Esophagus mucosa (tissue), 1 donor: ENCODE measurements at regions not wholly inside any gene's neighbourhood (a gene's known extent, or its start where the extent isn't known, plus 50 kb on each side); places are given as distances from the start of the nearest gene placed in this dataset.
A peak's percentile ranks its signal among the peaks of the same experiment; 100 is the strongest.
"Not testable (repeated sequence)": the region's sequence is repeated elsewhere in the genome, so short reads cannot be mapped to it uniquely, and the experiment has no call there.

Experiments
- ATAC-seq: fragments of 200-7000 bp; cut with Tn5 transposase; one replicate; pipeline ENCODE4 v1.9.1; 2020
- donor health status: DM: yes; HTN: yes; CAD: no.

DNA sequence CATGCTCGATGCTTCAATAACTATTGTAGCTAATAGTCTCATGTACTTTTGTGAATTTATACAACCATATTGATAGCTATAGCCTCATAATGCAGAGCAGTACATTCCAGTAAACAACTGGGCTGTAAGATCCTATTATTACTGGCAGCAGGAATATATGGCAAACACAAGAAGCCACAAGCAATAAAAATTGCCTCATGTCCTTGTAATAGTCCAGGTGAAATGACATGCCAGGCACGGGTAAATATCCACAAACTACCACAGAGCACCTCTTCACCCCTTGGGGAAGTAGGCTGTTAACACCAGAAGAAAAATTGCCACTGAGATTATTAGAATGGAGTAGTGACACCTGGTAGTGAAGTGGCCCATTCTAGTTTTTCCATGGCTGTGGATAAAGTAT is 158.3 kb downstream of the MTX2 start:
- no peak for ATAC-seq

DNA sequence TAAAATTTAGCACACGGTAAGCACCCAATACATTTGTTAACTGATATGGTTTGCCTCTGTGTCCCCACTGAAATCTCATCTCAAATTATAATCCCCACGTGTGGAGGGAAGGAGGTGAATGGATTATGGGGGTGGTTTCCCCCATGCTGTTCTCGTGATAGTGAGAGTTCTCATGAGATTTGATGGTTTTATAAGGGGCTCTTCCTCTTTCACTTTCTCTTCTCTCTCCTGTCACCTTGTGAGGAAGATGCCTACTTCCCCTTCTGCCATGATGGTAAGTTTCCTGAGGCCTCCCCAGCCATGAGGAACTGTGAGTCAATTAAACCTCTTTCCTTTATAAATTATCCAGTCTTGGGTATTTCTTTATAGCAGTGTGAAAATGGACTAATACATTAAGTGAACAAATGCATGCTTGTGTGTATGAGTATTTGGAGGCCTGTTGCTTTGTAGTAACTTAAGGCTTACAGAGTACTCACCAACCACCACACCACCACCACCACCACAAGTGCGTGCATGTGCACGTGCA is 159.8 kb downstream of the MTX2 start:
- ATAC-seq = not testable (repeated sequence)

DNA sequence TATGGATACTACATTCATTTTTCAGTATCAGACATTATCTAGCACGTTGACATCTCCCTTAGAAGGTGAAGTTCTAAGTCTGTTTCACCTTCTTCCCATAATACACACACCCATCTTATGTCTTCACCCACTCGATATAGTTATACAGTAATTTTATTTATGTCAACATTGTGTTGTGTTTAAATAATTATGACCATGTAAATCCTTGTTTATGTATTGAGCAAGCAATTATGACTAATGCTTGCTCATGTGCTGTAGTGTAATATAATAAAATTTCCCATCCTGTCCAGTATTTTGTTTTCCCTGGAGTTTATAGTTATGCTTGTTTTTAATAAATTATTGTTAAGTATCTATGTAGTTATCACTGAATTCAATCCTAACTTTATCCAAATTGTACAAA is 163.2 kb downstream of the MTX2 start:
- no peak for ATAC-seq

DNA sequence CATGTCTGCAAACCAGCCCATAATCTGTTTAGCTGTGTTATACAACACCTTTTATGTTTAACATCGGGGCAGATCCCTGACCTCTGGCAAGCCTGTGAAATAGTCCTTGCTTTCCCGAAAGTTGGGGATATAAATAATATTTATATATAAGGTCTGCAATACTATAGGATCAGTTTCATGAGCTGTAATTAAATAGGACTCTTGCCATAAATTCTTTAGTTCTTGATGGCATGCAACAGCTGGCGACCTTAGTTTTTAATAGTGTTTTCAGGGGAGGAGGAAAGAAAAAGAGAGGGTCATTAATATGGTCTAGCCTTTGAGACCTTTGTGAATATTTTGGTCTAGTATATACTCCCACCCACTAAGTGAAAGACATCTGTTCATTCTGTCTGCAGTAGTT is 166.5 kb downstream of the MTX2 start:
- no peak for ATAC-seq

DNA sequence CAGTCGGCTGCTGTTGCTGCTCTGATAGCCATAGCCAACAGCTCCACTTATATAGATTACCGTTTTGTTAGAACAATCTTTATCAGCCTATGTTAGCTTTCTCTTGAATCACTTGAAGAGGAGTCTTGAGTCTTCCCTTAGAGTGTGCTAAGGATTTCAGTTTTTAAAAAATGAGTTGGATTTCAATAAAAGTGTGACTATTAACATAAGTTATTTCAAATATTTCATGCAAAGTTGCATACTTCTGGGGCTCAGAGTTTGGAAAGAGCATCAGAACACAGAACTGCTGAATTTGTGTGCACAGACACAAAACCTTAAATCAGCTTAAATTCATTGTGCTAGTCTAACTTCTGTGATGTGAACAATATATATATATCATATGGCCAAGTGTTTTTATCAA is 174.7 kb downstream of the MTX2 start:
- ATAC-seq = no peak

DNA sequence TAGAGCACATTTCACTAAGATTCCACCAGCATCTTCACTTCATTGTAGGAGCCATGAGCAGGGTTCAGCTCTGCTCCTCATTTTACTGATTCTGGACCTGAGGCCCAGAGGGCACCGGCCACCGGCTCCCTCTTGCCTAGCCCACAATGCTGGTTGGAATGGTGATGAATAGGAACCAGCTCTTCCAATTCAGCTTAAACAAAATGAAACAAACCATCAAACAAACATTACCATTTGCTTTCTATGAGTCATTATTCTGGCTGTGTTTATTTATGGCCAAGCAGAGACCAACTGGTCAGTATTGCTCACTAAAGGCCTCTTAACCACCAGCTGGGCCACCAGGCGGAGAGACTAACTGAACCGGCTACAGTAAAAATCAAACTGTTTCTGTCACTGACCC is 176.7 kb downstream of the MTX2 start:
- ATAC-seq = no peak

DNA sequence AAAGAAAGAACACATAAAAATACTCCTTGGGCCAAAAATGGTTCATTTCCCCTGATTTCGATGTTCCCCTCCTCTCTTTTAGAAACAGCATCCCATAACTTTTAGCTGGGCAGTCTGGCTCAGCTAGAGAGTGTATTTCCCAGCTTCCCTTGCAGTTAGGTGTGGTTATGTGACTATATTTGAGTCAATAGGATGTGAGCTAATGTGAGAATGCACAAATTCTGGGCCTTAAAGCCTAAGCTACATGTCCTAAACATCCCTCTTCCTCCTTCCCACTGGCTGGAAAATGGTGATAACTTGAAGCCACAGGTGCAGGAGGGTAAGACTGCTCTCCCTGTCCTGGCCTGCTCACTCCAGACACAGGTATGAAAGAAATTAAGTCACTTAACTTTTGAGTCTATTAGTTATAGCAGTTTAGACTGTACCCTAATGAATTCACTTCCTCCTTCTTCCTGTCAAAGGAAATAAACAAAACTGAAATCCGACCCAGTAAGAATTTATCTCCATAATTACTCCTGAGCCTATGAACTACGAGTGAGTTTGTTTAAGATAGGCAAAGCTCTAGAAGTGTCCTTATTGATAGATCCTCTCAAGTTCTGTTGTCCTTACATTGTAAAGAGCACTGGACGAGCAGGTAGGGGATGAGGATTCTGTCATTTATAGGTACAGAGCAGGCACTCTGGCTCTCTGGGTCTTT is 177.6 kb downstream of the MTX2 start:
- ATAC-seq = no peak

DNA sequence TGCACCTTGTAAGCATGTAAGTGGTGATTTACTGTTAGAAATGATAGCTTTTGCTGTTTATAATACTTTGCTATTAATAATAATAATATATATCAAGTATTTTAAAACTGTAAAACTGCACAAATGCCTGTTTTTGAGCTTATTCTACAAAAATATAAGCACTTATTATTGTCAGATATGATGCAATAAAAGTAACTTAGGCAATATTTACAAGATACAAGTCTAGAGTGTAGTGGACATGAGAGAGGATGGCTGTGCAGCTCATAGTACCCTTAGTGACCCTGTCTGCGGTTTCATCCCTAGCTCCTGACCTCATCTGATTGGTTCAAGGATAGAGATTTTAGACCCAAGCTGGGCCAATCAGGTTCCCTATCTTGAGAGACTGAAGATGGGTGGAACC is 178.4 kb downstream of the MTX2 start:
- no peak for ATAC-seq

DNA sequence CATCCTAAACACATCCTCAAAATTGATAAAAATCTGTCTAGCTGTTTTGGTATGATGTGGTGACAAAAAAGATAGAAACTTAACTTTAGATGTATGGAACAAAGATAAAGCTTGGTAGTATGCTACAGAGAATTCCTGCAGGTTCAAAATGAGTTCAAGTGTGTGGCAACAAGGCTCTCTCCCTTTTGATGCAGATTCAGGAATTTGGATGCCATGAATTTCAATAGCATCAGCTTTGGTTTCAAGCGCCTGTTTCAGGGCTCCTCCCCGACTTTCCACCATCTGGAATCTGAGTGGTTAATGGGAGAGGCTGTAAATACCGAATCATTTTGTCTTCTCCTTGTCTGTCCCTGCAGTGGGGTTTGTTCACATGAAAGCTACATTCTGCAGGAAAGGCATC is 180.6 kb downstream of the MTX2 start:
- no peak for ATAC-seq

DNA sequence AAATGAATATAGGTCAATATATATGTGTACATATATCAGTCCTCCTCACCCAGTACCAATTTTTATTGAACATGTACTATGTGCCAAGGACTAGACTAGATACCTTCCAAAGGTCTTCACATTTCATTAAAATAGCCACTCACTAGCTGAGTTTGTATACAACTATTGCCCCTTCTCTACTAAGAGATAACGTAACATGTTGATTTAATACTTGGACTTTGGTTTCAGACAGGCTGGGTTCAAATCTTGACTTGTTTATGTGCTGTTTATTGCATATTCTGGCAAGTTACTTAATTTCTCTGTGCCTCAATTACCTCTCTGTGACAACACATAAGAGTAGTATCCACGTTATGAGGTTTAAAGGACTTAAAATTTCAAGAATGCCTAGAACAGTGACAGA is 184.5 kb downstream of the MTX2 start:
- no peak for ATAC-seq

DNA sequence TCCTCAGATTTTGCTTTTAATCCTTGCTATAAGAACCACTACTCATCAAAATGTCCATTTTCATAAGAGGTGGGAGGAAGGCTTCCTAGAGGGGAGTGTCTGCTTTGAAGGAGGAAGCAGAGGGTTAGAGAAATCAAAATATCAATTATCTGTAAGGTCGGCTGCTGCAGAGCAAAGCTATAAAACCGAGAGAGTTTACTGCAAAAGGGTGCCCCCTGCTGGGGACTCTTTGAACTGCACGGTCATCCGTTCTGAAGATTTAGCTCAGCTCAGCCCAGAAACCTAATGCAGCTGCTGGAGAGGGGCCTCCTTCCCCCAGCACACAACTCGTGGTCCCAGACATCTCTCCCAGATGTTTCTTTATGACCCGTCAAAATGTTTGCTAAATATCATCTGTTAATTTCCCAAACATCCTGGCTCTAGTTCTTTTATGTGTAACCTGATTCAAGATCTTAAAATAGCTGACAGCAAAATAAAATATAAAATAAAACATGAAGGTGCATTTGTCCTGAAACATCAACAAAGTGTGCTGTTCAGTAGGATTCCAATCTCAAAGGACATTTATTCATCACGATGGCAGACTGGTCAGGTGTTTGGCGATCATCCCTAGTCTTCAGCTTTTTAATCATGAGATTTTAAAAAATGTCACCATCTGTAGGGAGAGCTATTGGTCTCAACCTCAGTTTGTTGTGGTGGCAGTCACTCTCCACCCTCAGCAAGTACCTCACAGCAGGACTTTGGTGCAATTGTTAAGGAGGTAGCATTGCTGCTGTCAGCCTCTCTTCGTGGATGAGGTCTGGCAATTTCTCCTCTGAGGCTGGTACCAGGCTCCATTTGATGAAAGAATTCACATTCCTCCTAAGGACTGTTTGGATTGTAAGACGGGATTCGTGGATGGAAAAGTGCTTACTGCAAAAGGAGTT is 185.9 kb downstream of the MTX2 start:
- peak; percentile 72 for ATAC-seq

DNA sequence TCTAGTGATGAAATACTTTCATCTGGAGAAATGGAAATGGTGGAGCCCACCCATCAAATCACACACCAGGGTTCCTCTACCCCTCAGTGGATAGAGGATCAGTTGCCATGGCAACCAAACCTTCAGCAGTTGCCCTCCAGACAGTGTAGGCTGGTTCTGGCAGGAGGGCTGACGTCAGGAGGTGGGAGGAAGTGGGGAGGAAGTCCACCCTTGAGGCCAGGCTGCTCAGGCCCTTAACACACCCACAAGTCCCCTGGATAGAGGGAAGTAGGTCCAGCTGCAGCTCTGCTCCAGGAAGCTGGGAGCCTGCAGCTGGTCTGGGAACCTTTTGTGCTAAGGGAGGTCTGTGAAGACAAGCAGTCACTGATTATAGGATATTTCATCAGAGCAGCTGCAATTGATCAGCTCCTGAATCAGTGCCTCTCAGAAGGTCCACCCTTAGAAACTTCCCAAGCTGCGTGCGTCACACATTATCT is 186.6 kb downstream of the MTX2 start:
- ATAC-seq = peak; percentile 29

DNA sequence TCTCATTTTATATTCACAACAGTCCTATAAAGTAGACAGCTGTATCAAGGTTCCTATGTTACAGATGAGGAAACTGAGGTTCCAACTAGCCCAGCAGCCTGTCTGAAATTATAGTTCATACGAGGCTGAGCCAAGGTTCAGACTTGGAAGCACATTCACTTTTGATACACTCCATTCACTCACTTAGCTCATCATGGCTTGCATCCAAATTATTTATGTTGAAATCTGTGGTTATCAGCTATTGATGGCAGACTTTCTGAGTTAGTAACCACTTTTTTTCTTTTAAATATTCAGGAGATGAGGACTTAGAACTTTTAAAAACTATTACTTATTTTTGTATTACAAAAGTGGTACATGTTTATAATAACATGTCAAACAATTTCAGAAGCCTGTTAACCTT is 188.2 kb downstream of the MTX2 start:
- ATAC-seq = no peak

DNA sequence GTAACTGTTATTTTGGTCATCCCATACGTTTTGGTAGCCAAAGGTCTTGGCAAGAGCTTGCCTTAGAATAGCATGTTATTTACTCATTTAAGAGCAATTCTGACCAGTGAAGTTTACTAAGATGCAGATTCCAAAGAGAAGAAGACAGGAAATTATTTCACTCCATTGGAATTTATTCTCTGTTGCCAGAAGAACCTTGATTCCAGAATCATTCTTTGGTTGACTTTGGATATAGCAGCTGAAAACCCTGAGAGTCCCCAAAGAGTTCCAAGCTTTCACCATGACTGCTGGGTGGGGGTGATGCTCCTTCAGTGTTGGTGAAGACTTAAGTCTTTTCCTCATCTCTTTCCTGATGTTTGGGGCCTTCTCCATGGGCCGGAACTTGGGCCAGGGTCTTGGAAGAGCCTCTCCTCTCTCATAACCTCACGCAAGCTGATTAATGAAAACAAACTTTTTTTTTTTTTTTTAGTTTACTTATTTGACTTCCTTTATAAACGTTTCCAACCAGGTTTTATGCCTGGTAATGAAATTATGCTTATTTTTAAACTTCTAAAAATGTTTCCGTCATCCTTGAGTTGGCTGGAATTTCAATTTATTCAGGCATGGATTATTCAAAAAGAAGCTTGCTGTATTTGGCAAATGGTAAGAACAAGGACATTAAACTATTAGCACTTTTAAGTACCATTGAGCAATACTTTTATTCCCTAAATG is 192.0 kb downstream of the MTX2 start:
- no peak for ATAC-seq

DNA sequence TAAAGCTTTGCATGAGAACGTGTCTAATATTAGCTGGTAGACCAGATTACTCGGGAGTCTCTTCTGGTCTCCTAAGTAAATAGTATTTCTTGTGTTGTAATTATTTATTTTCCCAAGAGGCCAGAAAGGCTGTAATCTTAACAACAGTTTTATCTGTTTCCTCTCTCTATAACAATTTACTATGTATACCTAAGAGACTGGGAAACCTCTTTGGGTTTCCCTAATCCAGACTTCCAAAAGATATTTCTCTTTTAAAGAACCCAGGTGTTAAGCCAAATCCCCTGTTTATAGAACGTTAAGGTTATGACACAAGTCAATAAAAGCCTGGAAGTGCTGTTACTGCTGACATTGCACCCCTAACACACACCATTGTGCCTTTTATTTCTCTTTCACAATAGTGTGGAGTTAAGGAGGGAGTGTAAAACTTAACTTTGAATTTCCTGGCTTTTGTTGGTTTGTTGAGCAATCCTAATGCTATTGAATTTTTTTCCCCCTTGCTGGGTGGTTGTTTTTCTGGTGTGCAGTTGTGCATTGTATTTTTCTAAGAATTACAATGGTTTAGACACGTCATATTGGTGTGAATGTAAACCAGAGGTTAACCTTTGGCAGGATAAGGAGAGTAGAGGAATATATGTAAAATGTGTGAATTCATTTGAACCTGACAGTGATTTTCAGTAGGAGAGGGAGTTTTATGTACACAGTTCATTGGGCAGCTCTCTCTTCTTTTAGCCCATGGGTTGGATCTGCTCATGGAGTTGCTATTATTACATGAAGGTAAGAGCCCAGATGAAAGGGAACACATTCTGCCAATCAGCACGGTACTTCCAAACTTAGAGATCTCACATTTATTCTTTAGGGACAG is 192.8 kb downstream of the MTX2 start:
- ATAC-seq = peak; percentile 93

DNA sequence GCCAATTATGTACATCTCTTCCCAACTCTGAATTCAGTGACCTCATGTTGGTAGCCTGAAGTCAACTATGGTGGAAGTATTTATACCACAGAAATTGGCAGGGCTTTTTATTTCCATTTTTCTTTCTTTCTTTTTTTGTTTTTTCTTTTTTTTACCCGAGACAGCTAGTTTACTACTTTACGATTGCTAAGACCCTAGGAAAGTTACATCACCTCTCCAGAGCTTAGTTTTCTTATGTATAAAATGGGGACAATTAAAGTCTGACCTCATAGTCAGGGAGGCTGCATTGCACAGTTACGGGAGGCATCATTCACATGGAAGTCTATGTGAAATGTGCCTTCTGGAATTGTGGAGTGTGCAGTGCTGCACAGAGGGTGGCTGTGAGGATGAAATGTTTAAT is 194.3 kb downstream of the MTX2 start:
- ATAC-seq = no peak

DNA sequence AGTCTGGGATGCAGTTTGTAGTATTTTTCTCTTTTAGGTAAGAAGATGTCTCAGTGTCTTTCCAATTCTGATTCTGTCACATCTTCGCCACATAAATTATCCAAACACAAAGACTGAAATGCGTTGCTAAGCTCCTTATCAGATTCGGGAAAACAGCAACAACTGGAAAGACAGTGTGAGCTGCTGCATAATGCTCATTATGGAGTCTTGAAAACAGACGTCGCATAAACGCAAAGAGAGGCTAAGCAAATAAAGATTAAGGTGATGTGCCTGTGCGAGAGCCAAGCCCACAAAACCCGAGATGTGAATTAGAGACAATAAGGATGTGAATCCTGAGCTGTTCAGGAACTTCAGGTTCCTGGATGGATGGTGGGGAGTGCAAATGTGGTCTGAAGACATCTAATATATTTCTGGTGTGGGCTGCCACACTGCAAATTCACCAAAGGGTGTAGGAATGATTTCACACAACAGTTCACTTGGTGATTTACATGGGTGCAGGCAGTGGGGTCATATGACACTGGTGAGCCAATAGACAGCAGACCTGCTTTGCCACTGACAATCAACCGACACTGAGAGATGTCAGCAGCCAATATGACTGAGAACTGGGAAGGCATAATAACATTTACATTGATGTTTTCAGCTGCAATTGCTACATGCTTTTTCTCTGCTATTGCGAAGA is 195.8 kb downstream of the MTX2 start:
- no peak for ATAC-seq

DNA sequence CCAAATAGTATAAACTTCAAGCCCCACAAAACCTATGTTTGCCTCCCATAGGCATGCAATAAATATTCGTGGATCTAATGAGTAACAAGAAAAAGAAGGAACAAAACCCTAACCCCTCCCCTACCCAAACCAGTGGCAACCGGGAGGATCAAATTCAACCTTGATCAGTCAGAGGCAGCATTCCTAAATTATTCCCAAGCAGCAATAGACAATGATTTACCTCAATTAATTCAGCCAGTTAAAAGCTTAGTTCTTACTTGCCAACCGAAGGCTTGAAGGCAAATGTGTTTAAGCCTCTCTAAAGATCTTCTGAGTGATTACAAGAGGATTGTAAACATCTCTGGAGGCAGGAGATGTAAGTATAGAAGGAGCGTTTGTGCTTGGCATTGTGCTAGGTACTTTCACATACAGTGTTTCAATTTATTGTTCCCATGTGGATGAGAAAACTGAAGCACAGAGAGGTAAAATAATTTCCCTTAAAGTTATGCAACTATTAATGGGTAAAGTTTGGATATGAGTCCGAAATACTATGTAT is 197.7 kb downstream of the MTX2 start:
- no peak for ATAC-seq

DNA sequence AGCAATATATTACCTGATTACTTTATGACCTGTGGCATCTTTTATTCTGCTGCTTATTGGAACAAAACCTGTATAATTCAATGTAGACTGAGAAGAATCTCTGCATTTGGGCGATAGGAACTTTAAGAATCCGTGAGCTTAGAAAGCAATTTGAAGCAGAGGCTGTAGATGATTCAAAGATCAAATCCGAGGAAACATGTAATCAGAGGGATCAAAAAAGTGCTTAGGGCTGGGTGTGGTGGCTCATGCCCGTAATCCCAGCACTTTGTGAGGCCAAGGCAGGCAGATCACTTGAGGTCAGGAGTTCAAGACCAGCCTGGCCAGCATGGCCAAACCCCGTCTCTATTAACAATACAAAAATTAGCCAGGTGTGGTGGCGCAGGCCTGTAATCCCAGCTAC is 198.4 kb downstream of the MTX2 start:
- peak; percentile 75 for ATAC-seq

DNA sequence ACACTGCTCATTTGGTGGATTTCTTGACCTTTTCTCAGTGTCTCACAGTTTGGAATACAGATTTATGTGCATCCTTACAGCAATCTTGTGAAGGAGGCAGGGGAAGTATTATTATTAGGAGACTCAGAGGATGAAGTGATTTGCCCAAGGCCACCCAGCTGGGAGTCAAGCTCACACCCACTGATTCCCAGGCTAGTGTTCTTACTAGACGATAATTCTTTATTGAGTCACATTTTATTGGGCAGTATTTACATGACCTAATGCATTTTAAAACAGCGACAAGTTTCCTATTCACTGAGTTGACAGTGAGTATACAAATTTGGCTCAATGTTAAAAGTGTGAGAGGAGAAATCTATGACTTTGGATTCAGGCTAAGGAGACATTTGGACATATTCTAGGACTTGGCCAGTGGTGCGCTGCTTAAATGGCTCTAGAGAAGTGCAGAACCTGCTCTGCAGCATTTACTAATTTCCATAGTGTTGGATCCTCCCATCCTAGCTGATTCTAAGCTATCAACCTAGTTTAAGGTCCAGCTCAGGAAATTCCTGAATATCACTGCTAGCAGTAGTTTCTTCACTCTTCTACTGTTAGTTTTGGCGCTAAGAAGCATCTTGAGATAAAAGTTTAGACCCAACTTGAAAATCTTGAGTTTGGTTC is 199.3 kb downstream of the MTX2 start:
- ATAC-seq = peak; percentile 70

DNA sequence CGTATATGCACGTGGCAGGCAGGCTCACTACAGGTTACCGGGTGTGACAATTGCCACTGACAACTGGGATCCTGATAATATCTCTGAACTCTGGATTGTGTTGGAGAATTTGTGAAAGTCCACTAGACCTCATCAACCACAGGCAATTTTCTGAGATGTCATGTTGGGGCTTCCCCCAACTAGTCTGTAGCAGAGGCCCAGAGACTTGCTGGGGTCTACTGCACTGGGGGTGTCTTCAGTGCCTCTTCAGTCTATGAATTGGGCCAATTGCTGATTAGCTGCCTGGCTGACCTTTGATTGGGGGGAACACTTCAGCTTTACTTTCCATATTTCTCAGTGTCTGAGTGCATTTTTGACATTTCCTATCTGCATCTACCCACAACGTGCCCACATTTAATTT is 201.5 kb downstream of the MTX2 start:
- ATAC-seq = no peak
